HUES64 (cell line): ENCODE measurements at regions not wholly inside any gene's neighbourhood (a gene's known extent, or its start where the extent isn't known, plus 50 kb on each side); places are given as distances from the start of the nearest gene placed in this dataset.

Experiments used
- H3K27ac ChIP-seq: 2 replicates; pipeline ENCODE4 v1.7.0; 2013; ENCODE audit warnings: low read depth, low read length, inconsistent platforms
- H3K27me3 ChIP-seq: 2 replicates; pipeline ENCODE4 v1.6.1; 2013; ENCODE audit warnings: mild to moderate bottlenecking, low read length; ENCODE audit not compliant: insufficient read depth
- H3K36me3 ChIP-seq: 2 replicates; pipeline ENCODE4 v1.6.1; 2013; ENCODE audit warnings: mild to moderate bottlenecking, low read length; ENCODE audit not compliant: insufficient read depth
- H3K4me1 ChIP-seq: 2 replicates; pipeline ENCODE4 v1.6.1; 2013; ENCODE audit warnings: mild to moderate bottlenecking, low read length, moderate library complexity; ENCODE audit not compliant: insufficient read depth
- H3K4me3 ChIP-seq: 2 replicates; pipeline ENCODE4 v1.5.1; 2013; ENCODE audit warnings: mild to moderate bottlenecking, low read length, moderate library complexity
- H3K9ac ChIP-seq: 2 replicates; pipeline ENCODE4 v1.6.1; 2013; ENCODE audit warnings: mild to moderate bottlenecking, low read depth, low read length
- H3K9me3 ChIP-seq: 2 replicates; pipeline ENCODE4 v1.6.1; 2013; ENCODE audit warnings: low read depth, low read length; ENCODE audit not compliant: insufficient read depth
- WGBS: fragments of 150-250, 120-280 bp; methylation state at CpG from one replicate; pipeline ENCODE4 v1.1.7; 2013; ENCODE audit warnings: missing lambda C conversion rate; 5-methylcytosine and 5-hydroxymethylcytosine counted together

- Histone ChIP-seq H3K27ac (no peak overlapping the region), H3K9me3 (no peaks in the 10 kb centered on the region), H3K36me3 (no peaks in the 10 kb centered on the region), H3K27me3 (no peaks in the 10 kb centered on the region), H3K4me1 (peaks cover 42% of the 10 kb centered on the region), H3K4me3 (no peak overlapping the region), H3K9ac (peak overlapping the region; percentile 3; the same call in 1 of the 2 replicates)
- 87% methylated on average over 5 of the region's 6 CpGs for WGBS
Measured at GRCh38 chr6:10269814-10270472, 144.9 kb downstream of the TFAP2A start.

DNA sequence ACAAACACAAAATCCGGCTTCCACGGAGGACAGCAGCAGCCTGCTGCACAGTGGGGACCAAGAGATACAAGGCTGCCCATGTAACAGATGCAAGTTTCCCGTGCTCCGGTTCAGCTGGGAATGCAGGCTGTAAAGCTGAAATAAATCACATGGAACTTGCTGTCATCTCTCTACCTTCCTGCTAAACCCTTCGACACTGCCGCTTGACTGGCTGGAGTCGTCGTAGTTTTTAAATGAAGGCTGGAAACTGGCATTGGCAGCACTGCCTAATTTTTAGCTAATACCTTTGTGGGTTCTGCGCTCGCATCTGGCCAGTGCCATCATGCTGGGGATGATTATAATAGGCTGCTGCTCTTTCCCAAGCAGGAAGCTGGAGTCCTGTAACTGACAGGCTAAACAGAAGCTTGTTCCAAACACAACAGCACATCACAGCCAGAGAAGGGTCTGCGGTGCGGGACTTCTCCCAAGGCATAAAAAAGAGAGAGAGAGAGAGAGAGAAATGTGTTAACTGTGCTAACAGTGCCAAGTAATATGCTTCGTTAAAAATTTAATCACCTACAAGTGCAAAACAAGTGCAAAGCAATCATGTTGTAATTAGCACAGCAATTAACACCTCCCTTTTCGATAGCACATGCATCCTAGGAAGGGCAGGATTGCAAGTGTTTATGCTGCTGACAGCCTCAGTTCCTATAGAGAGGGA, 146.1 kb downstream of the TFAP2A start:
- Histone ChIP-seq H3K9ac (peak overlapping the region; percentile 64), H3K27me3 (no peaks in the 10 kb centered on the region), H3K4me3 (peak overlapping the region; percentile 22; the same call in 1 of the 2 replicates), H3K27ac (peak overlapping the region; percentile 85), H3K4me1 (peaks cover 42% of the 10 kb centered on the region), H3K36me3 (no peaks in the 10 kb centered on the region), H3K9me3 (no peaks in the 10 kb centered on the region)
- WGBS, result 35% methylated on average over 12 of the region's 14 CpGs

DNA sequence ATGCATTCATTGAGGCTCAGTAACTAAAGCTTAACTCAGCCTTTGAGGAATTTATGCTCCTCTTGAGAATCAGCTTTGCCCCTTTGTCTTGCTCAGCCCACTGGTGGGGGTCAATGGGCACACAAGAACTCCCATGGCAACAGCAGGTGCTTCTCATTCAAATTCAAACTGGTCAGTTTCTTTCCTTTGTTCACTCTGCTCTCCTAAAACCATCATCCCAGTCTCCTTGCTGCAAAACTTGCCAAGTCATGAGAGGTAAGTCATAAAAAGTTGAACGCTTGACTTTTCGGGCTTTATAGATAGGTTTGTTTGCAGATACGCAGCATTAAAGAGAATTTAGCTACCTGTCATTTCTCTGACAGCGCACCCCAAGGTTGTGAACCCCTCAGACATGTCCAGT, 146.8 kb downstream of the TFAP2A start:
- peak overlapping the region; percentile 22 for H3K4me3 ChIP-seq
- peak overlapping the region; percentile 85 for H3K27ac ChIP-seq
- H3K4me1 ChIP-seq, result peaks cover 42% of the 10 kb centered on the region
- H3K9ac ChIP-seq, result peak overlapping the region; percentile 64
- whole genome bisulfite sequencing, result 22% methylated on average over 4 of the region's 4 CpGs
- no peaks in the 10 kb centered on the region for H3K36me3 ChIP-seq
- H3K9me3 ChIP-seq, result no peaks in the 10 kb centered on the region
- no peaks in the 10 kb centered on the region for H3K27me3 ChIP-seq

GRCh38 chr6:10266462-10266861, 148.4 kb downstream of the TFAP2A start:
- no peaks in the 10 kb centered on the region for H3K36me3 ChIP-seq
- no peak overlapping the region for H3K4me3 ChIP-seq
- no peak overlapping the region for H3K27ac ChIP-seq
- no peak overlapping the region for H3K9ac ChIP-seq
- no peaks in the 10 kb centered on the region for H3K9me3 ChIP-seq
- no peaks in the 10 kb centered on the region for H3K27me3 ChIP-seq
- H3K4me1 ChIP-seq, result peaks cover 33% of the 10 kb centered on the region
- WGBS, result 70% methylated on average over 4 of the region's 4 CpGs

- Histone ChIP-seq H3K9ac (no peak overlapping the region), H3K4me1 (peaks cover 33% of the 10 kb centered on the region), H3K9me3 (no peaks in the 10 kb centered on the region), H3K36me3 (no peaks in the 10 kb centered on the region), H3K27me3 (no peaks in the 10 kb centered on the region), H3K27ac (no peak overlapping the region), H3K4me3 (no peak overlapping the region)
- 100% methylated on average over 2 of the region's 2 CpGs for WGBS
Measured at GRCh38 chr6:10266061-10266460, 148.8 kb downstream of the TFAP2A start.

DNA sequence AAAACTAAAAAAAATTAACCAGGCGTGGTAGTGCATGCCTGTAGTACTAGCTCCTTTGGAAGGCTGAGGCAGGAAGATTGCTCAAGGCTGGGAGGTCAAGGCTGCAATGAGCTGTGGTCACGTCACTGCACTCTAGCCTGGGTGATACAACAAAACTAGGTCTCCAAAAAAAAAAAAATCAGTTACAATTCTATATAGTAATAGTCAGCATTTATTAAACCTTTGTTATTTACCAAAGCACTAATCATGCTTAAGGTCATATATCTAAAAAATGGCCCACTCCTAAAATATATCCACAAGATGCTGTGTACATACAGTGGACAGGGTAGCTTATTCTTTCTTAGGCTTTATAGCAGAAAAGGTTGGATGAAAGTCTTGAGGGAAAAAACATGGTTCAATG, 152.4 kb downstream of the TFAP2A start:
- no peak overlapping the region for H3K4me3 ChIP-seq
- H3K27ac ChIP-seq, result no peak overlapping the region
- no peaks in the 10 kb centered on the region for H3K27me3 ChIP-seq
- H3K9me3 ChIP-seq, result no peaks in the 10 kb centered on the region
- no peaks in the 10 kb centered on the region for H3K36me3 ChIP-seq
- H3K4me1 ChIP-seq, result peaks cover 14% of the 10 kb centered on the region
- 83% methylated on average over 2 of the region's 2 CpGs for WGBS
- H3K9ac ChIP-seq, result no peak overlapping the region

DNA sequence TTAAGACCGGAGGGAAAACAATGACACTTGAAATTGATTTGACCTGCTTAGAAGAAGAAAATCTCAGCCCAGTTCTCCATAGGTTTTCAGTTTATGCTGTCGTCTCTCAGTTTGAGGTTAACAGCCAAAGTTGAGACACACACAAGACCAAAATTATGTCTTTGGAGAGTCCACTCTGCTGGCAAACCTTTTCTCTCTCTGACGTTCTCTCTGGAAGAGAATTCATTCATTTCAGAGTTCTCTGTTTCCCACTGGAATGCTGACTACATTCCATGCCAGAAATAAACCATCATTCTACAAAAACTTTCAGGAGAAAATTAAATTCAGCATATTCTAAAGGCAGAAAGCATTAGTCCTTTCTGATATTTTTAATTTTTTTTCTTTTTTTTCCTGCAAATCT, 155.2 kb downstream of the TFAP2A start:
- Histone ChIP-seq H3K9me3 (peaks cover 6% of the 10 kb centered on the region), H3K36me3 (no peaks in the 10 kb centered on the region), H3K27ac (no peak overlapping the region), H3K4me1 (no peaks in the 10 kb centered on the region), H3K4me3 (no peak overlapping the region), H3K27me3 (no peaks in the 10 kb centered on the region), H3K9ac (no peak overlapping the region)
- WGBS, result 91% methylated on average over 3 of the region's 3 CpGs

- H3K27me3 ChIP-seq, result no peaks in the 10 kb centered on the region
- H3K9ac ChIP-seq, result no peak overlapping the region
- H3K27ac ChIP-seq, result no peak overlapping the region
- no peak overlapping the region for H3K4me3 ChIP-seq
- H3K9me3 ChIP-seq, result peaks cover 6% of the 10 kb centered on the region
- no peaks in the 10 kb centered on the region for H3K36me3 ChIP-seq
- WGBS, result 100% methylated on average over 1 of the region's 1 CpG
- no peaks in the 10 kb centered on the region for H3K4me1 ChIP-seq
Measured at GRCh38 chr6:10258341-10258740, 156.5 kb downstream of the TFAP2A start.

DNA sequence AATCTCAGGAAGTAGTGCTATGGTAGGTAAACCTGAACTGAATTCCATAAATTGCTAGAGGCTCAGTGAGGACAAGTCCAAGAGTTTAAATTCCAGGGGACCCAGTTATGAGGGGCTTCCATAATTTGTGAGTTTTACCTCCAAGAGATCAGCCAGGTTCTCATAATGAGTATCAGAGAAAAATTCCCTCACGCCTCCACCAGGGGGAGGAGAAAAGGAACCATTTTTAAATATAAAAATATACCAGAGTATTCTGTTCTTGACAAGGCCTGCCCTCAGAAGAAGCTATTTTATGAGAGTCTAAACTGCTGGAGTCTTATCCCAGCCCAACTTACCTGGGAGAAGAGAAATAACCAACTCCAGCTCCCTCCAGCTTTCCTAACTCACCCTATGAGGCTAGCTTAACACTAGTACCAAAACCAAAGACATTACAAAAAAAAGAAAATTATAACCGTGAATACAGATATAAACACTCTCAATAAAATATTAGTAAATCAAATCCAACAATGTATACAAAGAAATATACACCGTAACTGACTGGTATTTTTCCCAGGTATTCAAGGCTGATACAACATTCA, 158.7 kb downstream of the TFAP2A start:
- H3K4me3 ChIP-seq, result no peak overlapping the region
- peaks cover 6% of the 10 kb centered on the region for H3K9me3 ChIP-seq
- H3K27me3 ChIP-seq, result no peaks in the 10 kb centered on the region
- no peak overlapping the region for H3K27ac ChIP-seq
- no peak overlapping the region for H3K9ac ChIP-seq
- no peaks in the 10 kb centered on the region for H3K36me3 ChIP-seq
- 92% methylated on average over 2 of the region's 3 CpGs for WGBS
- H3K4me1 ChIP-seq, result no peaks in the 10 kb centered on the region

DNA sequence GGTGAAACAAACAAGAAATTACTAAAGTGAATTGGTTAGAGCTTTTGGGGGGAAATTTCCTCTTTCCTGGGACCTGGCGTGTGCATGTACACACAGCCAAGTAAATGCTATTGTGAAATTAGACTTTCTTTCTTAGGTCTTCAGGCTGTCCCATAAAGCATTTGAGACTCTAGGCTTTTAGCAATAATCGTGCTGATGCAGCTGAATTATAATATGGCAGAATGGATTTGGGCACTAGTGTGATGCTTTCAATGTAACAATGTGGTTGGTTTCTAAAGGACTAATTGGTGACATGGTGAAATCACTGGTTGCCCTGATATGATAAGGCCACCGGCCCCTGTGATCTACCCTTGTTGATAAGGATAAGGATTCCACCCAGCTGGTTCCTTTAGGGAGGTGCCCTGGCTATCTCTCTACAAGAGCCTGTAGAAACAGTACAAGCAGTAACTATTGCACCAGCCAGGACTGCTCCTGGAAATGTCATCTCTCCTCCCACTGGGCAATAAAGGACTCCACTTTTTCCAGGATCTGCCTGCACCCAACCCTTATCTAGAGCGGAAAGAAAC, 164.1 kb downstream of the TFAP2A start:
- Histone ChIP-seq H3K36me3 (no peaks in the 10 kb centered on the region), H3K4me1 (peaks cover 6% of the 10 kb centered on the region), H3K4me3 (no peak overlapping the region), H3K27me3 (no peaks in the 10 kb centered on the region), H3K27ac (no peak overlapping the region), H3K9ac (no peak overlapping the region), H3K9me3 (no peaks in the 10 kb centered on the region)
- 84% methylated on average over 4 of the region's 4 CpGs for WGBS

DNA sequence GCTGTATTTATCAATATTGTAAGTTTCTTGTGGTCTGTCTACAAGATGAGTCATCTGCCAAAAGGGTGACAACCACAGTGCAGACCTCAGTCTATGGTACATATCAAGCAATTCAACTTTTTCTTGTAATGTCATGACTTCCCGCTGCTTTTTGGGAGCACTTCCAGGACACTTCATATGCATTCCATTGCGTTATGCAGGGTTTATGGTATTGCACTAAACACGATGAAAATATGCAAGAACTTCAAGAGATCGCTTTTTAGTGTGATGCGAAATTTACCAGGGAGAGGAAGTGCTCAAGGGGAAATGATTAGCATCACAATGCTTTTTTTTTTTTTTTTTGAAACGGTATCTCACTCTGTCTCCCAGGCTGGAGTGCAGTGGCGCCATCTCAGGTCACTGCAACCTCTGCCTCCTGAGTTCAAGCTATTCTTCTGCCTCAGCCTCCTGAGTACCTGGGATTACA, 166.5 kb downstream of the TFAP2A start:
- Histone ChIP-seq H3K9me3 (no peaks in the 10 kb centered on the region), H3K9ac (no peak overlapping the region), H3K36me3 (no peaks in the 10 kb centered on the region), H3K27me3 (no peaks in the 10 kb centered on the region), H3K27ac (no peak overlapping the region), H3K4me1 (peaks cover 6% of the 10 kb centered on the region), H3K4me3 (no peak overlapping the region)
- 56% methylated on average over 7 of the region's 7 CpGs for WGBS
